ENCODE measurements at regions not wholly inside any gene's neighbourhood (a gene's known extent, or its start where the extent isn't known, plus 50 kb on each side); places are given as distances from the start of the nearest gene placed in this dataset.

DNA sequence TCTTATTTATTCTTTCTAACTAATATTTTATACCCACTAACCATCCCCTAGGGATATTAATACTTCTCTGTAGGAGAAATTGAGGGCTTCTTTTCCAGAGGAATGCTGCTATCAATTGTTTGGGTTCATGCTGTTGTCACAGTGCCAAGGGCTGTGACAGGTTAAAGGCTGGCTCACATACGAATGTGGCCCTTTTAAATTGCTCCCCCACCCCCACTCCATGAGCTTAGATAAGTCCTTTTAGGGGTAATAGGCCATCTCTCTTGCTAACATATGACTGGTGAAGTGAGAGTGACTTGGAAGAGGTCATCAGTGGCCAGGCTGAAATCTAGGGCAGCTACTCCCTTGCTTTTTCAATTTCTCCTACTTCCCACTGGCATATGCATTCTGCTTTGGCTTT, 121.9 kb upstream of the DPH6 start:
- no peak overlapping the region for H3K4me3 ChIP-seq (ENCODE audit: insufficient read depth, low read depth, low read length)
- H3K9ac ChIP-seq (ENCODE audit: low read depth, low read length): no peak overlapping the region
- in situ Hi-C loops (cut with MboI; ENCODE audit: low sequenced_read_pairs) (no loop called here), dilution Hi-C loops (cut with HindIII; ENCODE audit: low sequenced_read_pairs, unreplicated experiment) (no loop called here), intact Hi-C loops (cut with micrococcal nuclease) (no loop called here)
- H3K4ac ChIP-seq (ENCODE audit: low read depth, low read length): no peak overlapping the region
- no peaks in the 10 kb centered on the region for H3K36me3 ChIP-seq (ENCODE audit: control insufficient read depth, insufficient read depth, low read length)
- no peak overlapping the region for H2AK5ac ChIP-seq (ENCODE audit: low read depth, low read length)
- no peaks in the 10 kb centered on the region for H3K27me3 ChIP-seq (ENCODE audit: control insufficient read depth, insufficient read depth, low read length)
- H3K23ac ChIP-seq (ENCODE audit: low read depth, low read length): no peak overlapping the region
- no peak overlapping the region for H4K5ac ChIP-seq (ENCODE audit: low read depth, low read length)
- no peak overlapping the region for H3K14ac ChIP-seq (replicated peaks; ENCODE audit: low read depth, low read length)
- H3K9me3 ChIP-seq (ENCODE audit: control insufficient read depth, insufficient read depth, low read length): no peaks in the 10 kb centered on the region
- no peaks in the 10 kb centered on the region for H3K9me1 ChIP-seq (ENCODE audit: insufficient read depth, low read length)
- H2BK5ac ChIP-seq (ENCODE audit: low read depth, low read length, poor library complexity, severe bottlenecking): no peak overlapping the region
- no peak overlapping the region for H3K18ac ChIP-seq (ENCODE audit: low read depth, low read length)
- H3K56ac ChIP-seq (ENCODE audit: extremely low read depth, insufficient read depth, low read length): no peak overlapping the region
- no TSS peak for BruUV-seq (replicated peaks)
- no peaks in the 10 kb centered on the region for H4K20me1 ChIP-seq (ENCODE audit: insufficient read depth, low read length)
- POLR2A ChIA-PET (ENCODE audit: unreplicated experiment): no interaction called here
- no peak overlapping the region for H2AFZ ChIP-seq (replicated peaks; ENCODE audit: low read length, poor library complexity)
- CTCF ChIA-PET: no interaction called here
- TF ChIP-seq MXI1 (IDR thresholded peaks at IDR 0.05; ENCODE audit: borderline replicate concordance, low read depth, low read length): no peak
- no peak for TF ChIP-seq POLR2A (IDR thresholded peaks at IDR 0.05; ENCODE audit: low read depth, low read length)
- TF ChIP-seq, protein P1, sequence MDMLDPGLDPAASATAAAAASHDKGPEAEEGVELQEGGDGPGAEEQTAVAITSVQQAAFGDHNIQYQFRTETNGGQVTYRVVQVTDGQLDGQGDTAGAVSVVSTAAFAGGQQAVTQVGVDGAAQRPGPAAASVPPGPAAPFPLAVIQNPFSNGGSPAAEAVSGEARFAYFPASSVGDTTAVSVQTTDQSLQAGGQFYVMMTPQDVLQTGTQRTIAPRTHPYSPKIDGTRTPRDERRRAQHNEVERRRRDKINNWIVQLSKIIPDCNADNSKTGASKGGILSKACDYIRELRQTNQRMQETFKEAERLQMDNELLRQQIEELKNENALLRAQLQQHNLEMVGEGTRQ (IDR thresholded peaks at IDR 0.05; ENCODE audit: low read depth, low read length): no peak
- TF ChIP-seq BHLHE40 (IDR thresholded peaks at IDR 0.05; ENCODE audit: low read depth, low read length): no peak
- no peak for TF ChIP-seq FOS (IDR thresholded peaks at IDR 0.05; ENCODE audit: low read depth, low read length)
- TF ChIP-seq CHD1 (IDR thresholded peaks at IDR 0.05; ENCODE audit: low read depth, low read length): no peak
- TF ChIP-seq MAFK (IDR thresholded peaks at IDR 0.05; ENCODE audit: low read depth, low read length): no peak
- TF ChIP-seq, protein P2, sequence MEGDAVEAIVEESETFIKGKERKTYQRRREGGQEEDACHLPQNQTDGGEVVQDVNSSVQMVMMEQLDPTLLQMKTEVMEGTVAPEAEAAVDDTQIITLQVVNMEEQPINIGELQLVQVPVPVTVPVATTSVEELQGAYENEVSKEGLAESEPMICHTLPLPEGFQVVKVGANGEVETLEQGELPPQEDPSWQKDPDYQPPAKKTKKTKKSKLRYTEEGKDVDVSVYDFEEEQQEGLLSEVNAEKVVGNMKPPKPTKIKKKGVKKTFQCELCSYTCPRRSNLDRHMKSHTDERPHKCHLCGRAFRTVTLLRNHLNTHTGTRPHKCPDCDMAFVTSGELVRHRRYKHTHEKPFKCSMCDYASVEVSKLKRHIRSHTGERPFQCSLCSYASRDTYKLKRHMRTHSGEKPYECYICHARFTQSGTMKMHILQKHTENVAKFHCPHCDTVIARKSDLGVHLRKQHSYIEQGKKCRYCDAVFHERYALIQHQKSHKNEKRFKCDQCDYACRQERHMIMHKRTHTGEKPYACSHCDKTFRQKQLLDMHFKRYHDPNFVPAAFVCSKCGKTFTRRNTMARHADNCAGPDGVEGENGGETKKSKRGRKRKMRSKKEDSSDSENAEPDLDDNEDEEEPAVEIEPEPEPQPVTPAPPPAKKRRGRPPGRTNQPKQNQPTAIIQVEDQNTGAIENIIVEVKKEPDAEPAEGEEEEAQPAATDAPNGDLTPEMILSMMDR (conservative IDR thresholded peaks at IDR 0.05; ENCODE audit: low read depth, low read length): no peak
- TF ChIP-seq, protein P3, sequence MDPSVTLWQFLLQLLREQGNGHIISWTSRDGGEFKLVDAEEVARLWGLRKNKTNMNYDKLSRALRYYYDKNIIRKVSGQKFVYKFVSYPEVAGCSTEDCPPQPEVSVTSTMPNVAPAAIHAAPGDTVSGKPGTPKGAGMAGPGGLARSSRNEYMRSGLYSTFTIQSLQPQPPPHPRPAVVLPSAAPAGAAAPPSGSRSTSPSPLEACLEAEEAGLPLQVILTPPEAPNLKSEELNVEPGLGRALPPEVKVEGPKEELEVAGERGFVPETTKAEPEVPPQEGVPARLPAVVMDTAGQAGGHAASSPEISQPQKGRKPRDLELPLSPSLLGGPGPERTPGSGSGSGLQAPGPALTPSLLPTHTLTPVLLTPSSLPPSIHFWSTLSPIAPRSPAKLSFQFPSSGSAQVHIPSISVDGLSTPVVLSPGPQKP (IDR thresholded peaks at IDR 0.05; ENCODE audit: borderline replicate concordance, low read depth, low read length): no peak
- TF ChIP-seq NFE2L2 (IDR thresholded peaks at IDR 0.05; ENCODE audit: low read depth, low read length): no peak
- TF ChIP-seq RAD21 (IDR thresholded peaks at IDR 0.05; ENCODE audit: low read length): no peak
- no peak for TF ChIP-seq MAZ (IDR thresholded peaks at IDR 0.05; ENCODE audit: borderline replicate concordance, low read depth, low read length)
- no peak for TF ChIP-seq SMC3 (IDR thresholded peaks at IDR 0.05; ENCODE audit: low read depth, low read length)
- TF ChIP-seq RFX5 (IDR thresholded peaks at IDR 0.05; ENCODE audit: low read depth, low read length): no peak
- no peak for TF ChIP-seq RCOR1 (IDR thresholded peaks at IDR 0.05; ENCODE audit: insufficient replicate concordance, low read length)
- no peaks in the 10 kb centered on the region for H3K79me1 ChIP-seq (ENCODE audit: low read depth in 1 of 2, low read length in 2 of 2)
- DNase-seq (no peak), ATAC-seq (ENCODE audit: low read depth) (no peak)
- no peak overlapping the region for H2BK20ac ChIP-seq (ENCODE audit: low read depth, low read length)
- no peak overlapping the region for H3K27ac ChIP-seq (ENCODE audit: insufficient read depth, low read length)
- no peak overlapping the region for H3K4me2 ChIP-seq (ENCODE audit: low read depth, low read length)
- WGBS, 2 experiments (ENCODE audit: extremely low coverage in 2 of 2, insufficient read length in 1 of 2): no CpG with 5 or more reads among the region's 1 CpG
- H4K8ac ChIP-seq (ENCODE audit: low read depth in 2 of 2, low read length in 2 of 2): no peak overlapping the region; a peak in 1 of 4 replicates
- peak overlapping the region; percentile 13; the same call in 1 of the 2 replicates for H2BK120ac ChIP-seq (ENCODE audit: low read depth, low read length)
- H2BK15ac ChIP-seq (ENCODE audit: low read depth, low read length): no peak overlapping the region
- peaks cover 2% of the 10 kb centered on the region; the same call in 1 of the 2 replicates for H3K4me1 ChIP-seq (ENCODE audit: control insufficient read depth, insufficient read depth, low read length)
- H2AK9ac ChIP-seq (replicated peaks; ENCODE audit: low read depth, low read length, poor library complexity): no peak overlapping the region
- H4K91ac ChIP-seq (ENCODE audit: insufficient read depth, low read depth, low read length): no peak overlapping the region

Measured in IMR-90 (cell line).